Daoy (cell line): ENCODE measurements at regions not wholly inside any gene's neighbourhood (a gene's known extent, or its start where the extent isn't known, plus 50 kb on each side); places are given as distances from the start of the nearest gene placed in this dataset.

Experiments
- DNase-seq: peaks from one replicate; pipeline ENCODE4 v3.0.0-alpha.2; 2015; ENCODE audit warnings: low read depth

DNA sequence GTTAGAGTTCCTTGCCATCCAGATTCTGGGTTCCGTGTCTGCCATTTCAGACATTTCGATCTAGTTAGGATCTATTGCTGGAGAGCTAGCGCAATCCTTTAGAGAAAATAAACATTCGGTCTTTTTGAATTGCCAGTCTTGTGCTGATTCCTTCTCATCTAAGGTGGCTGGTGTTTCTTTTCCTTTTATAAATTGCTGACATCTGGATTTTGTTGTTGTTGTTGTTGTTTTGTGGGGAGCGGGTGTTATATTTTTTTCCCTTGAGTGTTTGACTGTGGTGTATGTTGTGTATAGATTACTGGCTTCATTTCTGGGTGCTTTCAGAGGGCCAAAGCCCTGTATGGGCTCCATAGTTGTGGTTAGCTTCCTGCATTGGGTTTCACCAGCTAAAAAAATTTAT, 128.5 kb upstream of the LRP1B start:
- DNase-seq = no peak

DNA sequence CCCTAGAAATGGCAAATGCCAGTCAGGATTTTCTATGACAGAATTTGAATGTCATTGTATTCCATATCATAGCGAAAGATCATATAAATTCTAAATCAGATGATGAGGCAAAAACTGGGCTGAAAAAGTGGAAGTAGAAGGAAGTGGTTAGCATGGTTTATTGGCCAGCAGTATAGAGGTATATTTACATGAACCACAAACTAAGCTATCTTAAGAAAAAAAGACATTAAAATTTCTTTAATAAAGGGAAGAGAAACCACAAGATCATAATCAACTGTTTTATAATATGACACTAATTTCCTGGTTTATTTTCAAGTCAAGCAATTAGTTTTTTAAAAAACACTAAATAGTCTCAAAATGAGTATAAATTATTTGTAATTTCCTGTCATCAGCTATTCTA, 123.2 kb upstream of the LRP1B start:
- no peak for DNase-seq

DNA sequence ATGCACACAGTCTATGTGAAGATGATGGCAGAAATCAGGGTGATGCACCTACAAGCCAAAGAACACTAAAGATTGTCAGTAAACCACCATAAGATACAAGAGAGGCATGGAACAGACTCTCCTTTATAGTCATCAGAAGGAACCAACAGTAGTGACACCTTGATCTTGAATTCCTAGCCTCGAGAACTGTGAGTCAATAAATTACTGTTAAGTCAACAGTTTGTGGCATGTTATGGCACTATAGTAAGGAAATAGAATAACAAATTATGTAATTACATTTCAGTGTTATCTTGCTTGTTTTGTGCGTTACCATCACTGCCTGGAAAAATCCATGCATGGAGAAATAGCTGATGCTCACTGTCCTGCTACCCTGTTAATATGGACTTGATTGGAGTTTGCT, 110.2 kb upstream of the LRP1B start:
- no peak for DNase-seq

DNA sequence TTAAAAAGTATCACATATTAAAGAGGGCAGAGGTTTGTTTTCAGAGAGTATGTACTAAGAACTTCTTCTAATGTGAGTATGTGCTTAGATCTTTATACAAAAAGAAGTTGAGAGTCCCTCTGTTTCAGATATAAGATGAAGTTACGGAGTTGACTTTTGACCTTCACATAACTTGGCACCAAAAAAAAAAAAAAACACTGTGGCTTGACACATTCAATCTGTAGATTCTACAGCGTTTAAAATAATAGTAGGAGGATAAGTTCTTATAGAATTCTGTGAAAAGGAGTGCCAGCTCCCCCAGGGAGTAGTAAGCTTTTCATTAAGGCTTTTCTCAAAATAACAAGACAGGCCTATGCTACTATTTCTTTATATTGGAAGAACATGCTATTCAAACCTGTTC, 105.4 kb upstream of the LRP1B start:
- DNase-seq = no peak

DNA sequence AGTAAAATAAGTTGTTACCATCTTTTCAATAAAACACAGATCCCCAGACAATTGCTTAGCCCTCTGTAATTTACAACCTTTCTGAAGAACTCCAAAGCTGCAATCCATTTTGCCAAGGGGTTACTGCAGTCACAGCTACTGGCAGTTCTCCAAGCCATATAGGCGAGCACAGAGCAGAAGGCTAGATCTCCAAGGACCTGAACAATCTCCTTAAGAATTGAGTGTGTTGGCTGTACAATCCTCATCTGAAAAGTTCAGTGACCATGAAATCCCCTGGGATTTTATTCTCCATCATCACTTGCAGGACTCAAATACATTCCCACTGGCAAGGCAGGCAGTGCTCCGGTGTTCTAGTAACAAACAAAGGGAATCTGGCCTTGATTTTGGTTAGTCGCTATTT, 103.9 kb upstream of the LRP1B start:
- no peak for DNase-seq

DNA sequence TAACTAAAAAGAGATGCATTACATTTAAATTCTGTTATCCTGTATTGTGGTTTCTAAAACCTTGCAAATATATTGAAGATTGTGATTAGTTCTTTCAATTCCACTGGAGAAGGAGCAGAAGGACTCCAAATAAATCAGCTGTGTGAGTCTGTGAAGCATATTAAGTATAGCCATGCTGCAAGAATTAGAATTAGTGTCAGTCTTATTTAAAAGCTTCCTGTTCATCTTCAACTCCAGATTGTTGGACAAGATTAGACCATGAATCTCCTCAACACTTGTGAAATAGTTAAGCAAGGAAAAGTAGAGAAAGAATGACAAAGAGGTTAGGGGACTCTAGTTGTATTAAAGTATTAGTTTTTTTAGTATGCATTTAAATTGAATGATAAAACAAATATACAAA, 92.5 kb upstream of the LRP1B start:
- DNase-seq = no peak

DNA sequence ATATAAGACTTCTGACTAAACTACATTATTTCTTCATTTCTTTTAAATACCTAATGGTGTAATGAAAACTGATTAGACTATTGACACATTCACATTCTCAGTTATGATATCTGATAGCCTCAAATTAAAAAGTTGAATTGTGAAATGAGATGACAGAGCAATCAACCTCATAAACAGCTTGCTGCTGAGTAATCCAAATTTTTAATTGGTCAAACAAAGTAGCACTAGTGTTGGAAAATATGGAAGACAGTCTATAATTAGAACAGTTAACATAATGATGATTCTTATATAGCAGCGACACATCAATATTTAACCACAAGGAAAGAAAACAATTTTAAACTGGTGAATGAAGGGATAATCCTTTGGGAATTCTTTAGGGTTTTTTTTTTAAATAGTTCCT, 91.9 kb upstream of the LRP1B start:
- no peak for DNase-seq

DNA sequence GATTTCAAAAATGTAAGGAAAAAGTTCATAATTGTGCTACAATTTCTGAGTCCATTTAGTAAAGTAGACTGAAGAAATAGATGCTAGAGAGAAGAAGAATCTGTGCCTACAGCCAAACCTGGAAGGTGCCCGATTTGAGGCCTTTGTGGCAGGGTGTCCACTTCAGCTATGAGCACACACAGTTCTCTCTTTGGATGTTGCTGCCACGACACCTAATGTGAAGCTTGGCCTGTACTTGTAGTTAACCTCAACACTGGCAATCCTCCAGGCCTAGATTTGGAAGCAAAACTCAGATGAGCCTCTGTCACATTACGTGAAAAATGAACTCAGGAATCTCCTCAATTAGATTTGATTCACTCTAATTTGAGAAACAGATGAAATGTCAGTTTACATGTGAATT, 90.1 kb upstream of the LRP1B start:
- no peak for DNase-seq

DNA sequence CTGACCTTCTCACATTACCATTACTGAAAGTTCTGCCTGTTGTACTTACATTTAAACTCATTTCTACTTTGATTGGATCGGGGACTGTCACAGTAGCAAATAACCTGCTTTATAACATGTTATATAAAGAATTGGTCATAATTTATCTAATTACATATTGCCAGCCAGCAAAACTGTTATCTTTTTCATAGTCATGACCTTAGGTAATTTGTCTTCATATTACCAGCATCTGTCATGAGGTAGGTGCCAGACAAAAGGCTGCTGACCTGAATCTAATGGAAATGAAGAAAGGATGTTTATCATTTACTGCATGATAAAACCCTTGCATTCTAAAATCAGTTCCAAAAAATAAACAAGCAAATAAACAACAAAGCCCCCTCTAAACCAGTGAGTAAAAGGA, 89.4 kb upstream of the LRP1B start:
- no peak for DNase-seq

DNA sequence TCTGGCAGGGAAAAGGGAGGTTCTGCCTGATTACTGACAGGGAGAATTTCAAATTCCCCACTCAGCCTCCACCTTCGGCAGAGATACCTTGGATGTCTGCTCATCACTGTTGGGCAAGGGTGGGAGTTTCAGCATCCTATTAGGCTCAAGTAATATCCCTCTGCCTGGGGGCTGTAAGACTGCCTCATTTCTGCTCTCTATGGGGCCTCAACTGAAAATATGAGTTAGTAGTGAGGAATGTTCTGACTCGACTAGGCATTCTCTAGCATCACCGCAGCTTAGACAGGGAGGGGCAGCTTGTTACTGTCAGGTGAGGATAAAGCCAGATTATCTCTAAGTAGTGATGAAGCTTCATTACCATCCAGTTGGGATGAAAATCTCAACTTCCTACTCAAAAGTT, 87.7 kb upstream of the LRP1B start:
- no peak for DNase-seq

DNA sequence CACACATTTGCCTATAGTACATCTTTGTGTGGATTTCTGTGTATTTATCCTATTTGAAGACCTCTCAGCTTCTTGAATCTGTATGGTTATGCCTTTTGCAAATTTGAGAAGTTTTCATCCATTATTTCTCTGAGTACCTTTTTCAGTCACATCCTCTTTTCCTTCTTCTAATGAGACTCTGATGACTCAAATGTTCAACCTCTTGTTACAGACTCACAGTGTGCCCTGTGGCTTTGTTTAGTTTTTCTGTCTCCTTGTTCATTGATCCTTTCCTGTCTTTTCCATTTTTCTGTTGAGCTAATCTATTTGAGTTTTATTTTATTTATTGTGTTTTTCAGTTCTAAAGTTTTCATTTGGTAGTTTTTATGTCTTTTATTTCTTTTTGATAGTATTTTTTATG, 87.0 kb upstream of the LRP1B start:
- DNase-seq = no peak

DNA sequence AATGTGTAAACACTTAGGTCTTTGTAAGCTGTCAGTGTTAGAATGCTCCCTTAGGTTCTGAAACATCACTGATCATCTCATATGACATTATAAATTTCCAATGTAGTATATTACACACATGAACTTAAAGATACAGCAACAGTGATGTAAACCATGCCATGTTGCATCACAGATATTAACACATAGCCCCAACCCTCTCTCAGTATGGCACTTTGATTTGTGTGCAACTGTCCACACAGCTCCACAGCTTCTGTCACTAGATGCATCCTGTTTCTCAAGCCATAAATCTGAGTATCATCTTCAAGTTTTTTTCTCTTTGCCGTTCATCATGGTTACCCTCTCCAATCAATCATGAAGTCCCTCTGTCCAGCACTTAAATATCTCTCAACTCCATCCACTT, 69.2 kb upstream of the LRP1B start:
- no peak for DNase-seq

DNA sequence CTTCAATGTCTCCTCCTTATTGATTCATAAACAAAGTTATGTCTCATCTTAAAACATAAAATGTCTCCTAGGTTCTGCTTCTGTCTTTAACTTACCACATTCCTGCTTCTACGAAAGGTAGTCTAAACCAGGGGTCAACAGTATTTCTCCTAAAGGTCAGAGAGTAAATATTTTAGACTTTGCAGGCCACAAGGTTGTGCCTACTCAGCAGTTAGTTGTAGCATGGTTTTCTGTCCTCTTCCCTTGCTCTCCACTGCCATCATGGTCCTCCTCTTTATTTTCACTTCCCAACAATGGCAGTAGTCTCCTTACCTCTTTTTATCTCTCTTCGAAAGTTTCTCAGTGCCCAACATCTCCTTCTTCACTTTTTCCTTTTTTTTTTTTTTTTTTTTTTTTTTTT, 68.3 kb upstream of the LRP1B start:
- DNase-seq = no peak

DNA sequence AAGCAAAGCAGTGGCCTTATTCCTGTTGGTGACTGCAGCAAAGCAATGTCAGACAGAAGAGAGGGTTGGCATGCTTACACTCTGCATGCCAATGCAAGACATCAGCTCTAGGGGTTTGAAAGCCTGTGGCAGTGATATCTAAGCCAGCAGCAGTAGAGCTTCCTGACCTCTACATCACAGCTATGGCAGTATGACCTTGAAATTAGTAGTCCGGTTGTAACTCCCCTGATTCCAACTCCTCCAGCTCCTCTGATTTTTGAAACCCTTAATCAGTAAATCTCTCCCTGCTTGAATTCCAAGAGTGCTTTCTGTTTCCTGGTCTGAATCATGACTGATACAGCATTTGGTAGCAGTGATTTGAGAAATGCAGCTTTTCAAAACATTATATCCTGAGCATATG, 60.0 kb upstream of the LRP1B start:
- DNase-seq = no peak

DNA sequence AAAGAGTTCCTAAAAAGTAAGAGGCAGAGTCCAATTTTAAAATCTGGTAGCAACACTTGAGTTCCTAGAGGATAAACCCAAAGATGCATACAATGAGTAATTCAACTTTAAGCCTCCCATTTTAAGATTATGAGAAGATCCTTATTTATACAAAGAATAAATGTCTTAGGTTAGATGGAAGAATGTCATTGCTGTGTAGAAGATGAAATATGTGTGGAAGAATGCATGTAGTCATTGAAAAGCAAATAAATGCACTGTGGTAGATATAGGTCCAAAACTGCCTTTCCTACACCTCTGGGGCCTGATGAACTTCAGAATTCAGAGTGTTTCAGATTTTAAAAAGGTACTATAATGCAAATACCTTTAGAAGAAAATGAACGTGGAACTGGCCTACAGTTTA, 58.7 kb upstream of the LRP1B start:
- no peak for DNase-seq

DNA sequence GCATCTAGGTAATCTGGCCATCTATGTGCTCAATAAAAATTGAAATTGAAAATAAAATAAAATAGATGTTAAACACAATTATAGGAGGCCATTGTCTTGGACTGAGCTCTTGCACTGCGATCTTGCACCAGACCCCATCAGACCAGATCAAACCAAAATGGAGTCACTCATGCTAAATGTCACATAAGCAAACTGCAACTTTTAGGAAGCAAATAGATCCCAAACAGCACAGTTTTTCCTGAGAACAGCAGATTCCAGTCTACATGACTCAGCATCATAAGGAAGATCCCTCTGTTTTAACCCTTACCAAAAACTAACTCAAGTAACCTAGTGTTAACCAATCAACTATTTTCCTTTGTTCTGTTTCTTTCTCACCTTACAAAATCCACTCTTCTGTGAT, 57.7 kb upstream of the LRP1B start:
- DNase-seq = no peak

DNA sequence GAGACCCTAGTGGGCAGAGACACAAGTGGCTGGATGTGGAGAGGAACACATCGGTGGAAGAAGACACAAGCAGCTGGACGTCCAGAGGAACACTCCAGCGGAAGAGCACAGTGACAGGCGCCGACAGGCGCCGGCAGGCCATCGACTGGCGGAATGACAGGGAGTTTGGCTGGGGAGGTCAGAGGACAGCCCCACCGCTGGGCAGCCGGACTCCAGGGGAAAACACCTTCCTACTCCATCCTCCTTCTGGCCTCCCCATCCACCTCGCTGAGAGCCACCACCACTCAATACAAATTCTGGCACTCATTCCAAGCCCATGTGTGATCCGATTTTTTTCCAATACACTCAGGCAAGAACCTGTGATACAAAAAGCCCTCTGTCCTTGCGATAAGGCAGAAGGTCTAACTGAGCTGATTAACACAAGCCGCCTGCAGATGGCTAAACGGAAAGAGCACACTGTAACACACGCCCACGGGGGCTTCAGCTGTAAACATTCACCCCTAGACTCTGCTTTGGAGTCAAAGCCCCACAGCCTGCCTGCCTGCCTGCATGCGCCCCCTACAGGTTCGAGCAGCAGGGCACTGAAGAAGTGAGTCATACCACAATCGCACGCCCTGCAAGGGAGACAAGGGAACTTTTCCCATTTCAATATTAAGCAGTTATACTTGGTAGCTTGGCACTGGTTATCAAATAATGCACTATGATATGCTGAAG, 50.2 kb upstream of the LRP1B start:
- peak; percentile 32 for DNase-seq
